PC-3 (cell line): ENCODE measurements at regions not wholly inside any gene's neighbourhood (a gene's known extent, or its start where the extent isn't known, plus 50 kb on each side); places are given as distances from the start of the nearest gene placed in this dataset.

Experiments used
- ATAC-seq: fragments of 200-7000 bp; cut with Tn5 transposase; 2 replicates; pipeline ENCODE4 v1.9.1; 2020; ENCODE audit warnings: mild to moderate bottlenecking, moderate library complexity
- BruUV-seq: library from RNA; stranded (reverse); fragments of 400-500 nt; replicated peaks from 2 replicates; lab custom pipeline; 2021; lab: Mats Ljungman, UMichigan
- CTCF ChIA-PET: fragments of 300-600 bp; sonication (Branson Sonifier 250); formaldehyde crosslinking; loops from one replicate; lab custom pipeline; 2022; ENCODE audit warnings: antibody characterized with exemption; lab: Charles Lee
- POLR2A ChIA-PET: fragments of 300-600 bp; sonication (Branson Sonifier 250); formaldehyde crosslinking; loops from one replicate; lab custom pipeline; 2022; ENCODE audit warnings: antibody characterized with exemption; ENCODE audit not compliant: unreplicated experiment; lab: Charles Lee
- DNase-seq: peaks from one replicate; pipeline ENCODE4 v3.0.0-alpha.2; 2015
- H2AFZ ChIP-seq: fragments of 300-600 bp; sonication (generic); 2 replicates; pipeline ENCODE4 v1.6.0; 2016; ENCODE audit warnings: antibody characterized with exemption, low read length
- H3F3A ChIP-seq: fragments of 300-600 bp; sonication (generic); one replicate; pipeline ENCODE4 v1.6.0; 2017; ENCODE audit warnings: antibody characterized with exemption, low read length, control low read depth, mild to moderate bottlenecking; ENCODE audit not compliant: unreplicated experiment
- H3K27ac ChIP-seq: fragments of 300-600 bp; sonication (generic); 2 replicates; pipeline ENCODE4 v1.5.1; 2016; ENCODE audit warnings: mild to moderate bottlenecking, low read length
- H3K27me3 ChIP-seq: fragments of 300-600 bp; sonication (generic); 2 replicates; pipeline ENCODE4 v1.6.1; 2016; ENCODE audit warnings: low read length, mixed read lengths
- H3K36me3 ChIP-seq: fragments of 300-600 bp; sonication (generic); 2 replicates; pipeline ENCODE4 v1.6.1; 2016; ENCODE audit warnings: low read depth, mixed run types, low read length, mixed read lengths
- H3K4me1 ChIP-seq: fragments of 300-600 bp; sonication (generic); 2 replicates; pipeline ENCODE4 v1.5.1; 2016; ENCODE audit warnings: low read length; ENCODE audit not compliant: insufficient read depth
- H3K4me2 ChIP-seq: fragments of 300-600 bp; sonication (generic); 2 replicates; pipeline ENCODE4 v1.6.0; 2016; ENCODE audit warnings: low read length
- H3K4me3 ChIP-seq: fragments of 300-600 bp; sonication (generic); 2 replicates; pipeline ENCODE4 v1.5.1; 2016; ENCODE audit warnings: mild to moderate bottlenecking, low read length, mixed read lengths
- H3K79me2 ChIP-seq: fragments of 300-600 bp; sonication (generic); 2 replicates; pipeline ENCODE4 v1.6.1; 2017; ENCODE audit warnings: low read length, mixed read lengths
- H3K9ac ChIP-seq: fragments of 300-600 bp; sonication (generic); 2 replicates; pipeline ENCODE4 v1.6.0; 2016; ENCODE audit warnings: mild to moderate bottlenecking, low read length
- H3K9me2 ChIP-seq: fragments of 300-600 bp; sonication (generic); replicated peaks from 2 replicates; pipeline ENCODE4 v1.6.1; 2016; ENCODE audit warnings: mixed run types, low read length, mixed read lengths
- H3K9me3 ChIP-seq: fragments of 300-600 bp; sonication (generic); 2 replicates; pipeline ENCODE4 v1.6.1; 2016; ENCODE audit warnings: low read length, mixed read lengths
- H4K20me1 ChIP-seq: fragments of 300-600 bp; sonication (generic); 2 replicates; pipeline ENCODE4 v1.6.1; 2016; ENCODE audit warnings: low read length, mixed read lengths
- EZH2 ChIP-seq: fragments of 300-600 bp; sonication (generic); IDR thresholded peaks from one replicate; pipeline ENCODE4 v1.6.1; 2017; ENCODE audit warnings: antibody characterized with exemption, mild to moderate bottlenecking, low read length; ENCODE audit not compliant: unreplicated experiment
- EZH2phosphoT487 ChIP-seq: fragments of 300-600 bp; sonication (generic); IDR thresholded peaks from 2 replicates; pipeline ENCODE4 v1.6.1; 2018; ENCODE audit warnings: mild to moderate bottlenecking, antibody characterized with exemption, low read length, borderline replicate concordance
- intact Hi-C: fragments of 100-400 bp; cut with micrococcal nuclease; formaldehyde crosslinking; loops from 2 replicates; pipeline ENCODE4 v1.9.0; 2023
- TF ChIP-seq, protein P1 (sequence below): fragments of 300-600 bp; sonication (generic); conservative IDR thresholded peaks from 2 replicates; pipeline ENCODE4 v1.5.1; 2017; ENCODE audit warnings: antibody characterized with exemption, low read depth, mild to moderate bottlenecking, low read length

DNA sequence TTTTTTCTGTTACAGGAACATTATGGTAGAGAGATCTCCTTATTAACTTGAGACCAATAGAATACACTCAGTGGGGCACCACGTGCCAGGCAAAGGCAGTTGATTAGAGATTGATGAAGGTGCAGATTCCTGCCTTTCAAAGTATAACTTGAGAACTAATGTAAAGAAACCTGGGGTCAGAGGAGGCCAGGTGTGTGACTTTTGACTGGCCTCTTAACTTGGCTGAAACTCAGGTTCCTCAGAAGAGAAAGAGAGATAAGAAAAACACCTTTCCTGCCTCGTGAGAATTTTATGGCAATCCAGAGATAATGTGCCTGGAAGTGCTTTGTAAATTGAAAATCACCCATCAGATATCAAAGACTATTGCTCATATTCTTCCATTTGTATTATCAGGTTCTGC lies 110.7 kb upstream of the GZMB start:
- H3K36me3 ChIP-seq: no peaks in the 10 kb centered on the region
- H3K9me3 ChIP-seq: no peaks in the 10 kb centered on the region
- no peaks in the 10 kb centered on the region for H3K27me3 ChIP-seq
- no peak overlapping the region for H3K4me2 ChIP-seq
- no peaks in the 10 kb centered on the region for H3F3A ChIP-seq
- H4K20me1 ChIP-seq: no peaks in the 10 kb centered on the region
- no peak for TF ChIP-seq EZH2
- TF ChIP-seq, protein P1, sequence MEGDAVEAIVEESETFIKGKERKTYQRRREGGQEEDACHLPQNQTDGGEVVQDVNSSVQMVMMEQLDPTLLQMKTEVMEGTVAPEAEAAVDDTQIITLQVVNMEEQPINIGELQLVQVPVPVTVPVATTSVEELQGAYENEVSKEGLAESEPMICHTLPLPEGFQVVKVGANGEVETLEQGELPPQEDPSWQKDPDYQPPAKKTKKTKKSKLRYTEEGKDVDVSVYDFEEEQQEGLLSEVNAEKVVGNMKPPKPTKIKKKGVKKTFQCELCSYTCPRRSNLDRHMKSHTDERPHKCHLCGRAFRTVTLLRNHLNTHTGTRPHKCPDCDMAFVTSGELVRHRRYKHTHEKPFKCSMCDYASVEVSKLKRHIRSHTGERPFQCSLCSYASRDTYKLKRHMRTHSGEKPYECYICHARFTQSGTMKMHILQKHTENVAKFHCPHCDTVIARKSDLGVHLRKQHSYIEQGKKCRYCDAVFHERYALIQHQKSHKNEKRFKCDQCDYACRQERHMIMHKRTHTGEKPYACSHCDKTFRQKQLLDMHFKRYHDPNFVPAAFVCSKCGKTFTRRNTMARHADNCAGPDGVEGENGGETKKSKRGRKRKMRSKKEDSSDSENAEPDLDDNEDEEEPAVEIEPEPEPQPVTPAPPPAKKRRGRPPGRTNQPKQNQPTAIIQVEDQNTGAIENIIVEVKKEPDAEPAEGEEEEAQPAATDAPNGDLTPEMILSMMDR: no peak
- TF ChIP-seq EZH2phosphoT487: no peak
- ChIA-PET POLR2A (no interaction called here), CTCF (no interaction called here)
- no peaks in the 10 kb centered on the region for H3K4me1 ChIP-seq
- ATAC-seq (no peak), DNase-seq (no peak)
- intact Hi-C loops: no loop called here
- BruUV-seq: no TSS peak
- no peaks in the 10 kb centered on the region for H3K79me2 ChIP-seq
- H3K4me3 ChIP-seq: no peak overlapping the region
- no peak overlapping the region for H2AFZ ChIP-seq
- H3K27ac ChIP-seq: no peak overlapping the region
- no peak overlapping the region for H3K9ac ChIP-seq
- no peaks in the 10 kb centered on the region for H3K9me2 ChIP-seq

GRCh38 chr14:24741871-24742270 lies 107.9 kb upstream of the GZMB start:
- ChIA-PET CTCF (no interaction called here), POLR2A (no interaction called here)
- Histone ChIP-seq H3K27me3 (no peaks in the 10 kb centered on the region), H3K9me2 (no peaks in the 10 kb centered on the region), H3K9me3 (no peaks in the 10 kb centered on the region), H3K4me1 (no peaks in the 10 kb centered on the region), H3K4me2 (no peak overlapping the region), H2AFZ (no peak overlapping the region), H4K20me1 (no peaks in the 10 kb centered on the region), H3K36me3 (no peaks in the 10 kb centered on the region), H3K27ac (no peak overlapping the region), H3K79me2 (no peaks in the 10 kb centered on the region), H3K9ac (no peak overlapping the region), H3F3A (no peaks in the 10 kb centered on the region), H3K4me3 (no peak overlapping the region)
- TF ChIP-seq, protein P1: no peak
- TF ChIP-seq EZH2phosphoT487 (no peak), EZH2 (no peak)
- no TSS peak for BruUV-seq
- ATAC-seq: no peak
- DNase-seq: no peak
- intact Hi-C loops: no loop called here

DNA sequence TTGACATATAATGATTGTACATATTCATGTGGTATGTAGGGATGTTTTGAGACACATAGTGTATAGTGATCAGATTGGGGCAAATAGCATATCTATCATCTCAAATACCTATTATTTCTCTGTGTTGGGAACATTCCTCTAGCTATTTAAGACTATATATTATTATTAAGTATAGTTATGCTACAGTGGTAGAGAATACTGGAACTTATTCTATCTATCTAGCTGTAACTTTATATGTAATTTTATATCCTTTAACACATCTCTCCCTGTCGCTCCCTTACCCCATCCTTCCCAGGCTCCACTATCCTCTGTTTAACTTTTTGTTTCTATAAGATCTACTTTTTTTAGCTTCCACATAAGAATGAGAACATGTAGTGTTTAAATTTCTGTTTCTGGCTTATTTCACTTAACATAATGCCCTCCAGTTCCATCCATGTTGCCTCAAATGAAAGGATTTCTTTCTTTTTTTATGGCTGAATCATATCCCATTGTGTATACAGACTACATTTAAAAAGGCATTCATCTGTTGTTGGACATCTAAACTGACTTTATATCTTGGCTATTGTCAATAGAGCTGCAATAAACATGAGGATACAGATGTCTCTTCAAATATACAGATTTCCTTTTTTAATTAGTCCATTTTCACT lies 102.1 kb upstream of the GZMB start:
- intact Hi-C loops: no loop called here
- POLR2A ChIA-PET: no interaction called here
- CTCF ChIA-PET: no interaction called here

More for the DNA sequence above, 102.1 kb upstream of the GZMB start:
- no peak for ATAC-seq
- no peak for DNase-seq
- no peaks in the 10 kb centered on the region for H3K4me1 ChIP-seq
- no peak overlapping the region for H2AFZ ChIP-seq
- H3K9me2 ChIP-seq: no peaks in the 10 kb centered on the region
- no peaks in the 10 kb centered on the region for H3K27me3 ChIP-seq
- no TSS peak for BruUV-seq
- H3F3A ChIP-seq: no peaks in the 10 kb centered on the region
- no peak overlapping the region for H3K4me3 ChIP-seq
- H4K20me1 ChIP-seq: no peaks in the 10 kb centered on the region
- H3K27ac ChIP-seq: no peak overlapping the region
- TF ChIP-seq, protein P1: no peak
- TF ChIP-seq EZH2phosphoT487 (no peak), EZH2 (no peak)
- no peak overlapping the region for H3K4me2 ChIP-seq
- no peaks in the 10 kb centered on the region for H3K9me3 ChIP-seq
- H3K36me3 ChIP-seq: no peaks in the 10 kb centered on the region
- H3K79me2 ChIP-seq: no peaks in the 10 kb centered on the region
- H3K9ac ChIP-seq: no peak overlapping the region
